HUDEP-2 (cell line): ENCODE measurements at regions not wholly inside any gene's neighbourhood (a gene's known extent, or its start where the extent isn't known, plus 50 kb on each side); places are given as distances from the start of the nearest gene placed in this dataset.
A peak's percentile ranks its signal among the peaks of the same experiment; 100 is the strongest.

Source experiments
- DNase-seq, 76 experiments: peaks; one replicate each; lab custom pipeline; 2025; ENCODE audit not compliant: unreplicated experiment in 76 of 76; lab: John Stamatoyannopoulos, UW

DNA sequence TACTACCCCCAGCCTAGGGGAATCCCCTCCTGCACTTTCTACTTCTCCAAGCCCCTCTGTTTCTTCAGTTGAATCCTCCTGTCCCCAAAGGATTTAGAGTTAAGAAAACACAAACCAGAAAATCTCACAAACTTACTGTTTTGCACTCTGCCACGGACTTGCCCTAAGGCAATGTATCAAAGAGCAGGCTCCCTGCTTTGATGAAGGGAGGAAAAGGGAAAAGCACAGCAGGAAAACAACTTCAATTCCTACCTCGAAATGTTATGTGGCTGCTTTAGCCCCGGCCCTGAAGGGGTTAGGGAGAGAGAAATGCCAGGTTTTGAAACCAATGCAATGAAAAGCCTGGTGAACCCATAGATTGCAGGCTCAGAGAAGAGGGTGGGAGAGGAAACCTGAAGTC is 254.7 kb downstream of the MAN2A1 start:
- DNase-seq = no peak

DNA sequence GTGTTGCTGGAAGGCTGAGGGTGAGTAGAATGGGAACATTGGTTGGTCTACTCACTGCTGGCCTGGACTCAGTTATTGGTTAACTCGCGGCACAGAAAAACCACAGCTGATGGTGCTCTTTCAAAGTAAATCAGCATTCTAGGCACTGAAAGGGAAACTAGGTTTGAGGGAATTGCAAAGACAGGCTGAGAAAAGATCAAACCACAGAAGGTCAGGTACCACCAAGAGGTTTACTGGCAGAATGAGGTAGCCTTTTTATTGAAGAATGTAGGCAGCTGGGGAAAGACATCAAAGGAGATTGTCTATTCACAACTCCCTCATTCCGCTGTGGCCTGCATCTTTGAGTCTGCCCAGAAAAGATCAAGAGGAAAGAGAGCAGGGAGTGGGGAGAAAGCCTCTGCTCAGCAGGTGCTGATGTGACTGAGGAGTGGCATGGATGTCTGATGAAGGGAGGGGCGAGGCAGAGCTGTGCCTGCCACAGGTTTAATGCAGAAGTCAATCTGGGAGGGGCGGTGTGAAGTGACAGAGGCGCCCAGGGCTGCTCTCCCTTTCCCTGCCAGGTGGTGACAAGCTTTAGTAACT is 255.5 kb downstream of the MAN2A1 start:
- DNase-seq = no peak

GRCh38 chr5:109945723-109946480 is 256.2 kb downstream of the MAN2A1 start:
- DNase-seq = no peak

GRCh38 chr5:109946610-109947009 is 256.9 kb downstream of the MAN2A1 start:
- DNase-seq = no peak

DNA sequence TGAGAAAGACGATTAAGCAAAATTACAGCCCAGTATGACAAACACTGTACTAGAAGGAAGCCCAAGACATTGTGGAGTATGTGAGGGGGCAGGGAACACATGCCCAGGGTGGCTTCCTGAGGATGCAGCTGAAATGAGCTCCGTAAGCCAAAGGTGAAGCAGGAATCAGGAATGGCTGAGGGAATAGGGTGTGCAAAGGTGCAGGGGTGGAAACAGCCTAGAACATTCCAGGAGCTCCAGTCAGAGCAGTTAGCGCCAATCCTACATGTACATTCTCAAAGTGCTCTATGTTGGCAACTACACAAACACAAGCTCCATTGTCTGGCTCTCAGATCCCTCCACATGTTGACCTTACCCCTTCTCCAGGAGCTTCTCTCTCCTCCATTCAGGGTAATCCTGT is 257.9 kb downstream of the MAN2A1 start:
- DNase-seq = no peak

DNA sequence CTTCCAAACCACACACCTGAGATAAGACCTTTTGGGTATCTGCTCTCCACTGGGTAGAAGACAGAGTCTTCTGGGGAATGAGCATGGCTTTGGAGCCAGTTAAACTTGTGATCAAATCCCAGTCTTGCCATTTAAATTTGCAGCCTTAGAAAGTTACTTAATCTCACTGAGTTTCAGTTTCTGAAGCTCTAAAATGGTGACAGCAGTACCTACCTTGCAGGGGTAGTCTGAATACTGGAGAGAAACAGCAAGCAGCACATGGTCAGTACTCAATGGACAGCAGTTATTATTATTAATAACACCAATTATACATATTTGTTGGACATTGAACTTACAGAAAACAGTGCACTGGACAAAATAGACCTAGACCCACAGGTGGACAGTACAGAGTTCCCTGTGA is 260.9 kb downstream of the MAN2A1 start:
- DNase-seq = no peak

DNA sequence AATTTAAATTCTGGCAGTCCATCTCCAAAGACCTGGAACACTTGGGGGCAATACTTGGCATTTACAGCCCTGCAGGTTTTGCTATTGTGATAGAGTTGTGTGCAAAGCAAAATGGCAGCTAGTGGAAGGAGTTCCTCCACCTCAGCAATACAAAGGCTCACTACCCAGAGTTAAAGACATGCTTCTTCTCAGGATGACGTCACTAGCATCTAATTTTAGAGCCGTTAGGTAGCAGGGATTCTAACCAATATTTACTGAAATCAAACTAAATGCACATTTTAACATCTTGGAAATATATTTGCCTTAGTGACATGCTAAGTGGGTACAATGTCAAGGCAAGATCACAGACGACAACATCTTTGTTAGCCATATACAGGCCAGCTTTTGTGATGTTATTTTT is 261.6 kb downstream of the MAN2A1 start:
- DNase-seq = no peak

DNA sequence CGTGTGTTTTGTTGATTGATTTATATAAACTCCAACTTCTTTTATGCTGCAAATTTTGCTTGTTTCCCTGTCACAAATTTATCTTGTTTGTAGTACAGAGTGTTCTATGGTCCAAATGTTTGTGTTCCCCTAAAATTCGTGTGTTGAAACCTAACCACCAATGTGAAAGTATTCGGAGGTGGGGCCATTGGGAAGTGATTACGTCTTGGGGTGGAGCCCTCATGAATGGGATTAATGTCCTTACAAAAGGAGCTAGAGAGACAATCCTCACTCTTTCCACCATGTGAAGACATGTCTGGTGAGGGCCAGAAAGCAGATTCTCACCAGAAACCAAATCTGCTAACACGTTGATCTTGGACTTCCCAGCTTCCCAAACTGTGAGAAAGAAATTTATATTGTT is 262.0 kb downstream of the MAN2A1 start:
- DNase-seq = no peak

- DNase-seq = no peak
These were observed 264.0 kb downstream of the MAN2A1 start for GRCh38 chr5:109953761-109954160.

GRCh38 chr5:109956884-109957283 is 267.2 kb downstream of the MAN2A1 start:
- DNase-seq = no peak

DNA sequence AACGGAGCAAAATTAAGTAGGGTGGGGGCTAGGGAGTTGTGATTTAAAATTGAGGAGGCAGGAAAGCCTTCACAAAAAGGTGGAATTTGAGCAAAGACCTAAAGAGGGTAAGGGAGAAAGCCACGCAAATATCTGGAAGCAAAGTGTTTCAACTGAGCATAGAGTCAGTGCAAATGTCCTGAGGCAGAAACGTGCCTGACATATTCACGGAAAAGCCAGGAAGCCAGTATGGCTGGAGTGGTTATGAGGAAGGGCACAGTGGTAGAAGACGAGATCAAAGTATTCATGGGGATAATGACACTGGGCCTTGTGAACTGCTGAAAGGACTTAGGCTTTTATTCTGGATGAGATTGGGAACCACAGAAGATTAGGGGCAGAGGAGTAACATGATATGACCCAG is 268.4 kb downstream of the MAN2A1 start:
- DNase-seq = no peak

DNA sequence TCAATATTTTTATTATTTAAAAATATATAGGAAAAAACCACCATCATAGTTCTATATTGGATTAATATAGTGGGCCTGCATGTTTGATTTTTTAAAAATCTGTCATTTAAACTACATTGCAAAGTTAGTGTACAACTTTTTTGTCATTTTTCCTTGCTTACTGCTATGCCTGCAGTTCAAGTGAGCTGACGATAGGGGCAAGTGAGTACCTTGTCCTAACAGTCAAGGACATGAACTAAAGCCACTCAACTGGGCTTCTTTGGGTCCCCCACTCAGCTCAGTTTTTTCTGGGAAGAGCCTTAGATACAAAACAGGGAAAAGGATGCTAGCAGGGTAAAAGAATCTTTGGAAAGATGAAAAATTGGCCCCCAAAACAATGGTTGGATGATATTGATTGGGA is 269.9 kb downstream of the MAN2A1 start:
- peak in 1 of 76 experiments; percentile 3 for DNase-seq

DNA sequence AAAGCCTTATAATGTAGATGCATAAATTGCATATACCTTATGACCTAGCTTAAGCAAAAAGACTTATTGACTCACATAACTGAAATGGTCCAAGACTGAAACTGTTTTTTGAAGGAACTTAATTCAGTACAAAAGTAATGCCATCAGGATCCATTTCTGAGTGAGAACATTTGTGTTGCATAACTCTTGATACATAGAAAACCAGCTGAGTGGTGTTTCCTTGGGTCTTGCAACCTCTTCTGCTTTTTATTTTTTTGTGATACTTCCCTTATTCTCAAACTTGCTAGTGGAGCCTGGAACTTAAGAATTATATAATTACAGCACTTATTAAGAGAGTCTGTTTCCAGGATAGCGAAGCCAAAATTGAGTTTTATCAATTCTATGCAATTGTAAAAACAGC is 272.0 kb downstream of the MAN2A1 start:
- no peak for DNase-seq

GRCh38 chr5:109962882-109963603 is 273.3 kb downstream of the MAN2A1 start:
- DNase-seq = no peak

GRCh38 chr5:109964136-109964535 is 274.4 kb downstream of the MAN2A1 start:
- DNase-seq = no peak

DNA sequence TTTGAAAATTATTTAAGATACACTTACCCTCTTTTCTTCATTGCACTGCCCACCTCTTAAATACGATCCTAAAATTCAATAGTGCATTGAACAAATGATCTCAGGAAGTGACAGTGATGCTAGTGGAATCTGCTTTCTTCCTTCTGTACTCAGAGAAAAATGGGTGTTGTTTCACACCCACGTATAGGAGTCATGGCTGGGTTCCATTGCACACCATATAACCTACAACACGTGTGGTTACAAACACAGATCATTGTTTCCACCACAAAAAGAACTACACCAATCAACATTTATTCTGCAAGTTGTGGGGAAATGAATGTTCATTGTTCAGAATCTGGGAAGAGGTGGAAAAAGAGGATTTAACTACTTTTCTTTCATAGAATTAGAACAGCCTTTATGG is 275.9 kb downstream of the MAN2A1 start:
- no peak for DNase-seq

DNA sequence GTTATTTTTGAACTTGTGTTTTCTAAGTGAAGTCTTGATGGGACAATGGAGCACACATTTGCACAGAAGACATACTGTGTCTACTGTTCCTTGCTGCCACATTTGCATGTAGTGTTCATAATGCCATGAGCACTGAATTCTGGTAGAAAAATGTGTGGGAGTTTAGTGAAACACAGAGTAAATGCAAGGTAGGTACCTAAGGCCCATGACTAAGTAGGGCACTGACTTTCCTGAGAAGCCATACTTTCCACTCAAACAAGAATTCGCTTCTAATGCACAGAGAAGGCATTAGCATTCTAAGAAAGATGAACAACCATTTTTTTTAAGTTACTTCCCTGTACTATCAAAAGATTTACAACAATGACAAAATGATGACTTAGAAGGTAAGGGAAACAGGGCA is 282.2 kb downstream of the MAN2A1 start:
- no peak for DNase-seq

- no peak for DNase-seq
These were observed 292.3 kb downstream of the MAN2A1 start for GRCh38 chr5:109981979-109982378.

DNA sequence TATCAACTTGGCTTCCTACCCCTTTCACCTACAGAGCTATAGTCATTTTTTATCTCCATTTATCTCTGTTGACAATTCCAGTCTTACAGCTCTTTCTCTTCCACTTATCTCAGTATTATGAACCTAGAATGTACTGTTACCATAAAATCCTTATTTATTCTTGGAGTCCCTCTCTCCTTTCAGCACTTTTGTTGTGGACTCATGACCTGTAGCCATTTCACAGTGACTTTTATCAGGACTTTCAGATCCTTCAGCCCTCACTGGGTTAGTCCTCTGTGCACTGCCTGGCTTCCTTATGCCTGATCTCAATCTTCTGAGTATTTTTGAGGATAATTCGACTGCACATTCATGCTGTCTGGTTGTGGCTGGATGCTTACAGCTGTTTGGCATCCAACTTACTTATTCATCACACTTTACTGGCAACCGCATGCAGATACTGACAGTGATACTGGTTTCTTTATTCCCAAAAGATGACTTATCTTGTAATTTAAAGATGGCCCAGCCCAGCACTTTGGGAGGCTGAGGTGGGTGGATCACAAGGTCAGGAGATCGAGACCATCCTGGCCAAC is 293.3 kb downstream of the MAN2A1 start:
- no peak for DNase-seq

DNA sequence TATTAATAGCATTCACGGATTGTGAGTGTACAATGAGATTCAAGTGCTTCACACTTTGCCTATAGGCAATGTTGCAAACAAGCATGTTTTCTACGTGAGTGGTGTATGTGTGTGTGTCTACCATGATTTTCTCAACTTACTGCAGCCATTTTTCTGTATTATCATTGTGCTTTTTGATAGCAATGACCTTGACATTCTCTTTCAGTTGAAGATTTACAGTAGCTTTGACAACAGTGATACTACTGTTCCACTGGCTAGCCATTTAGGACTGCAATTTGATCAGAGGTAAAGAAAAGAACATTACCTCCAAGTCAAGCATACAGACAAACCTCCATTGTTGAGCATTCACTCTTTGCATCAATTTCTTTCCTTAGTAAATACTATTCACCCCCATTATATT is 297.0 kb downstream of the MAN2A1 start:
- DNase-seq = no peak

DNA sequence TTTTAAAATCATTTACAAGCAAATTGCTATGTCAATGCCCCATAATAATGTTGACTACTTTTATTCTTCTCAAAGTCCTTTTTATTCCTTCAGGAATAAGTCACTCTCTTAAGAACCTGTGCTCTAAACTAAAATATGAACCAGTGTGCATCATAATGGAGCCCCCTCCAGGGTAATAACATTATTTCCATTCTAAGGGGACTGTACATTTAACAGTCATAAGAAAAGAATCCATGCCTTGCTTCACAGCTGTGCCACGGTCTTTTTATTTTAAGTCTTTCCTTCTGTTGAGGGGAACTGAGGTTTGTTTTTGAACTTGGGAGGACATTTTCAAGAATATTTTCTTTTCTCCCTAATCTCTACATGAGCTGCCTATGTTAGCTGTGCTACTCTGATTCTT is 297.6 kb downstream of the MAN2A1 start:
- no peak for DNase-seq

- no peak for DNase-seq
These were observed 298.2 kb downstream of the MAN2A1 start for GRCh38 chr5:109987970-109988369.
